NCI-H146 treated with DMSO at 0.1 percent for 48 hours (cell line): ENCODE measurements at regions not wholly inside any gene's neighbourhood (a gene's known extent, or its start where the extent isn't known, plus 50 kb on each side); places are given as distances from the start of the nearest gene placed in this dataset.

ENCODE experiments used
- DNase-seq: peaks from one replicate; lab custom pipeline; 2025; ENCODE audit not compliant: unreplicated experiment; lab: John Stamatoyannopoulos, UW

GRCh38 chr2:22518641-22519040, 866.3 kb upstream of the KLHL29 start:
- DNase-seq: no peak

DNA sequence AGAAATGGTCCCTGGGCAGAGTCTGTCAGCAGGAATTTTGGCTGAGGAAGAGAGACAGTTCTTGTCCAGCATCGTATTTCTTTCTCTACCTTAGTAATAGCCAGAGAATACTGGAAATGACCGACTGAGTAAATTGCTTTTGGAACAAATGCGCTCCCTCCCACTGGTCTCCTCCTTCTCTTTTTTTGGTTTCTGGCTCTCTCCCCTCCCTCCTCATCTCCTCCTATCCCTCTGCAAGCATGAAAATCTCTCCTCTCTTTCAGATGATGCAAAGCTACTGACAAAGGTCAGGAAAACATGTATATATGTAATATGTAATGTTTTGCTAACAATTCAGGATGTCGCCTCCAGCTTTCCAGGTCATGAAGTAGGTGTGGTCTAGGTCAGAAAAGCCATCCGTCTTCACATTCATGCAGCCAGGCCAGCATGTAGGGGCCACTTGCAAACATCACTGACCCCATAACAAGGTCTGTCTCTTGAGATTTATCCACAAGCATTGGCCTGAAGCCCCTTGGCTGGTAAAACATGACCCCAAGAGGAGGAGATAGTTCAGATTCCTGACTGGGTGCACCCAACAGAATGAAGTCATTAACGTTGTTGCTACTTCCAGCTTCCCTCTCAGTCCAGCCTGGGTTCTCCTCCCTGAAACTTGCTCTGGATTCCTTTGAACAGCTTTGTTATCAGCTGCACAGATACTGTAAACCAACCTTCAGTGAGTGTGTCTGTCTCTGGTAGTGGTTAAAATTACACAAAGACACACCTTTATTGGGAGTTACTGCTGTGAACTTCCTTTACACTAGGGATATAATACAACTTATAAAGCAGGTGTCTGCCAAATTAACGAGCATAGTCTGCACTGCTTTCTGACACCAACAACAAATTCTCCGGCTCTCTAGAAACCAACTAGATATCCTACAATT, 864.4 kb upstream of the KLHL29 start:
- no peak for DNase-seq

- no peak for DNase-seq
Measured at GRCh38 chr2:22521620-22522019, 863.4 kb upstream of the KLHL29 start.

DNA sequence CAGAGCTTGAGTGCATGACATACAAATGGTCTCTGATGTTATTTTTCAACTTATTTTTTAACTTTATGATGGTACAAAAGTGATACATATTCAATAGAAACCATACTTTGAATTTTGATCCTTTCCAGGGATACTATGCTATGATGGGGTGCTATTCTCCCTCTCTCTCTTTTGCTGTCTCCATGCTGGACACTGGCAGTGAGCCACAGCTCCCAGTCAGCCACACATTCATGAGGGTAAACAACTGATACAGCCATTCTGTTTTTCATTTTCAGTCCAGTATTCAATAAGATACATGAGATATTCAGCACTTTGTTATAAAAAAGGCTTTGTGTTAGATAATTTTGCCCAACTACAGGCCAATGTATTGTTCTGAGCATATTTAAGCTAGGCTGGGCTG, 859.3 kb upstream of the KLHL29 start:
- DNase-seq: no peak

GRCh38 chr2:22530131-22530530, 854.8 kb upstream of the KLHL29 start:
- DNase-seq: no peak

- DNase-seq: no peak
Measured at GRCh38 chr2:22536133-22536532, 848.8 kb upstream of the KLHL29 start.

DNA sequence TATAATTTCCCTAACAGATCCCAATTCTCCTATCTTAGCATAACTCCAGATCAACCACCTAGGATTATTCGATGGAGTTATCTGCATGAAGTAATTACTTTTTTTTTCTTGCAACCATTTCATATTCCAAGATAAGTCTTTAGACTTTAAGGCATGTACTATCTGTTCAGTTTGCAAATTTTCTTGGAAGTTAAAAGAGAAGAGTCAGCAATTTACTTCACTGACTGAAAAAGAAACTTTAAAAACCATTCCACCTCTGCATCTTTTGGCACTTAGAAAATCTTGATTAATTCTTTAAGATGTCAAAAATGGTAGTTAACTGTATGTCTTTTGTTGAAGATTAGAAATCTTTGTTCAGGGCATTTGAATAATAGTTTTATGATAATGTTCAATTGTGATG, 830.5 kb upstream of the KLHL29 start:
- no peak for DNase-seq

- no peak for DNase-seq
Measured at GRCh38 chr2:22557406-22557805, 827.6 kb upstream of the KLHL29 start.

GRCh38 chr2:22560021-22560420, 825.0 kb upstream of the KLHL29 start:
- DNase-seq: no peak

DNA sequence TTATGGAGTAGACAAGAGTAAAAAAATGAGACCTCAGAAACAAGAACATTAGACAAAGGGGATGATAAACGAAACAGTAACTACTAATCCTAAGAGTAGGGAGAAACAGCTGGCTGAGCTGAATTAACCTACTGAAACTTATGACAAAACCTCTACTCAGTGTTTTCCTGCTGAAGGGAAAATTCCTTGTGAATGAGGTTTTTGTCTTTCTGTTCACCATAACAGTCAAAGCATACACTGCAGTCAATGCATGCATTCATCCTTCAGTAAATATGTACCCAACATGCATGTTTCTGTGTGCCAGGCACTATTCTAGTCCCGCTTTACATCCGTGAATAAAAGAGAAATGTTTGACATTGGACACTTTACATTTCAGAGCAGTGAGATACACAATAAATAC, 805.6 kb upstream of the KLHL29 start:
- DNase-seq: no peak

DNA sequence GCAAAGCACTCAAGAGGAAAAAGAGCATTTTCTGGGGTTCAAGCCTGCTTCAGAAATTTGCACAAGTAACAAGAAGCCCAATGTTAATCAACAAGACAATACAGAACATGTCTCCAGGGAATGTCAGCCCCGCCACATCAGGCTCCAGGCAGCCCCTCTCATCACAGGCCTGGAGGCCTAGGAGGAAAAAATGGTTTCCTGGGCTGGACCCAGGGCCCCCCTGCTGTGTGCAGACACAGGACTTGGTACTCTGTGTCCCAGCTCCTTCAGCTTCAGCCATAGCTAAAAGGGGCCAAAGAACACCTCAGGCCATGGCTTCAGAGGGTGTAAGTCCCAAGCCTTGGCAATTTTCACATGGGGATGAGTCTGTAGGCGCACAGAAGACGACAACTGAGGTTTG, 802.9 kb upstream of the KLHL29 start:
- DNase-seq: no peak

DNA sequence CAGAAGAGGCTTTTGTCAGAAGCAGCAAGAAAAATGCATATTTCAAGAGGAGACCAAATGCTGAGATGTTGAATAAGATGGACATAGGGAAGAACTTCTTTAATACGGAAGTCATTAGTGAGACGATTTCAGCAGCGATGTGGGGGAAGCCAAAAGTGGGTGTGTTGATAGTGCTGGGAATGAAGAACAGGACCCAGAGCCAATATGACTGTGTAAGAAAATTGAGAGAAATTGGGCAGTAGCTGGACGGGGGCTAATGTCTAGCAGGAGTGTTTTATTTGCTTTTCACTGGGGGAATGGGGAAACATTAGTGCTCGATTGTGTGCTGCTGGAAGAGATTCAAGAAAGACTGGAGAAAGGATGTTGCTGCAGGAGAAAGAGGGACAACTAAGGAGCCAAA, 788.7 kb upstream of the KLHL29 start:
- no peak for DNase-seq

- no peak for DNase-seq
Measured at GRCh38 chr2:22600156-22600555, 784.8 kb upstream of the KLHL29 start.

GRCh38 chr2:22600999-22601398, 784.0 kb upstream of the KLHL29 start:
- DNase-seq: no peak

DNA sequence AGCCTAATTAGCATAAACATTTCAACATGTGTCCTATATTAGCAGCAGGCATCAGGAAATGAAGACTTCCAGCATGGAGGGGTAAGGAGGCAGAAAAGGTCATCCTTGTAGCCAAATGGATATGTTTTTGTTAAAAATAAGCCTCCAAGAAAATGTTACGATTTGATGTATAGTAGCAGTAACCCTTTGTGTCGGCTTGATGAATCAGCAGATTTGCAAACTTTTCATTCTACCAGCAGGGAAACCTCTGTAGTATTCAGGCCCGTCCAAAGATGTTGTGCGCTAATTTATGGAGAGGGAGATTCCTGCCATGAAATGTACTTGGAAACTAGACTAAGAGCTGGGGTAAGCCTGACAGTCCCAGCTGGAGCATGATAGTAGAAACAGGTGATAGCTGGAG, 780.8 kb upstream of the KLHL29 start:
- DNase-seq: no peak

GRCh38 chr2:22616031-22616430, 768.9 kb upstream of the KLHL29 start:
- no peak for DNase-seq

DNA sequence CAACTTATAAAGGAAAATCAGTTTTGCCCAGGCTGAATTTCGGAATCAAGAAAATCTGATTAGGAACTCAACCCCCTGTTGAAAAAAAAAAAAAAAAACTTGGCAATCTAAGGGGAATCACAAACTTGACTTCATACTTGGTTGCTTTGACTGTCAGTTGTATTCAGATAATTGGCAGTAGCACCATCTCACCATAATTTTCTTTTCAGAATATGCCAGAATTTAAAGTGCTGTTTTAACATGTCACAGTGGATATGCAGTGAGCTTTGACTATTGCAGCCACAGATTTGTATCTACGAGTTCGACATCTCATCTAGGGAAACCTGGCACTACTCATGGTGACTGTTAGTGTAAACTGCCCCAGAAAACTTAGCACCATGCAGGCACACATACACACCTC, 761.4 kb upstream of the KLHL29 start:
- no peak for DNase-seq

DNA sequence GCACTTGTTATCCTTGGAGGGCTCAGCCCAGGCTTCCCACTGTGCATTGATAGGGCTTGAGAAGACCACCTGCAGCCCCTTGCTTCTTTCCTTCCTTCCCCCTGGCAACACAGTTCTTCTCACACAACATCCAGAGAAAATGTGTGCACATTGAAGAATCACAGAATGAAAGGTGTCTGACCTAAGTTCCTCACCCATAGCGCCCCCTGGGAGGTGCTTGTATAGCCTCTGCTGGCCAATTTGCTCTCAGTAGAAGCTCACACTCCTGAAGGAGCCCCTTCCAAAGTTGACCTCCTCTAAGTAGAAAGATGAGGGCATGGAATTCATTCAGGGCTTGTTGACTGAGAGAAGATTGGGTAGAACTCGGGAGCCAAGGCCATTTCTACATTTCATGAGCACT, 758.4 kb upstream of the KLHL29 start:
- no peak for DNase-seq

DNA sequence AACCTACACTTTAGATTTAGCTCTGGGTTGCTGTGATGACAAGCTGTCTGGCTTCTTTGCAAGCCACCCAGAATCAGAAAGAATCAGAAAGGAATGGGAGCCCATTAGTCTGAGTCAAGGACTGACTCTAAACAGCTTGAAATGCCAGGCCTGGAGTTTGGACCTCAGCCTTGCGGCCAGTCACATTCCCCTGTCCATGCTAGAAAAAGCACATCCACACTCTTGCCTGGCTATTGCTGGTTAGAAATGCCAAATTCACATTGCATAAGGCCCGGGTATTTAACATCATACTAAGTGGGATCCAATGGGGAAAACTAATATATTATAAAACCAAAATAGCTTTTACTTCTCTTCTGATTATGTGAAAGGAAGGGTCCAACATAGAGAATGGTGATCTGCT, 756.8 kb upstream of the KLHL29 start:
- DNase-seq: no peak

DNA sequence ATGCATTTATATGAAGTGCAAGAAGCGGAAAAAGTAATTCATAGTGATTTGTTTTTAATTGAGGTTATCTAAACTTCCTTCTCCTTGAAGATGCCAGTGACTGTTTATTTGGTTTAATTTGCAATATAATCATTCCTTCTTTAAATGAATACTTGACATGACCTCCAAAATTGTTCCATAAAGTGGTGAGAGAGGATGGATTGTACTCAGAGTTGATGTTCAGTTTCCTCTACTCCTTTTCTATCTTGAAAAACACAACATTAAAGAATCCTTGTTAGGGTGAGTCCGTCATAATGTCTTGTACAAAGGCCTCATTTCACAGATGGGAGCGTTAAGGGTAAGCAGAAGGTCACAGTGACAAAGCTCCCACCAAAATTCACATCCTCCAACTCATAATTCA, 756.1 kb upstream of the KLHL29 start:
- DNase-seq: no peak

- no peak for DNase-seq
Measured at GRCh38 chr2:22634167-22634566, 750.8 kb upstream of the KLHL29 start.

- DNase-seq: no peak
Measured at GRCh38 chr2:22656426-22656825, 728.6 kb upstream of the KLHL29 start.

DNA sequence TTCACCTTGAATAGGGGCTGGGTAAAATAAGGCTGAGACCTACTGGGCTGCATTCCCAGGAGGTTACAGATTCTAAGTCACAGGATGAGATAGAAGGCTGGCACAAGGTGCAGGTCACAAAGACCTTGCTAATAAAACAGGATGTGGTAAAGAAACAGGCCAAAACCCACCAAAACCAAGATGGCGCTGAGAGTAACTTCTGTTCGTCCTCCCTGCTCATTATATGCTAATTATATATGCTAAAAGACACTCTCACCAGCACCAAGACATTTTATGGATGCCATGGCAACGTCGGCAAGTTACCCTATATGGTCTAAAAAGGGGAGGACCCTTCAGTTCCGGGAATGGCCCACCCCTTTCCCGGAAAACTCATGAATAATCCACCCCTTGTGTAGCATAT, 711.5 kb upstream of the KLHL29 start:
- no peak for DNase-seq
